GM18519 (cell line): ENCODE measurements at regions not wholly inside any gene's neighbourhood (a gene's known extent, or its start where the extent isn't known, plus 50 kb on each side); places are given as distances from the start of the nearest gene placed in this dataset.
A peak's percentile ranks its signal among the peaks of the same experiment; 100 is the strongest.

ENCODE experiments used
- ATAC-seq: cut with Tn5 transposase; IDR thresholded peaks from one replicate; pipeline ENCODE4 v1.9.1; 2021; ENCODE audit warnings: mild to moderate bottlenecking, moderate library complexity; ENCODE audit not compliant: unreplicated experiment, low FRiP score

- ATAC-seq: no peak
Observed at GRCh38 chr12:125614058-125614457, 548.8 kb downstream of the AACS start.

- ATAC-seq: no peak
Observed at GRCh38 chr12:125619723-125620122, 554.5 kb downstream of the AACS start.

GRCh38 chr12:125633686-125634085 is 568.5 kb downstream of the AACS start:
- no peak for ATAC-seq

GRCh38 chr12:125634813-125635212 is 569.6 kb downstream of the AACS start:
- no peak for ATAC-seq

- ATAC-seq: no peak
Observed at GRCh38 chr12:125639826-125640225, 574.6 kb downstream of the AACS start.

GRCh38 chr12:125643055-125643454 is 577.8 kb downstream of the AACS start:
- no peak for ATAC-seq

GRCh38 chr12:125645724-125646123 is 580.5 kb downstream of the AACS start:
- no peak for ATAC-seq

- no peak for ATAC-seq
Observed at GRCh38 chr12:125650587-125650986, 585.4 kb downstream of the AACS start.

GRCh38 chr12:125651625-125652024 is 586.4 kb downstream of the AACS start:
- no peak for ATAC-seq

GRCh38 chr12:125652681-125653080 is 587.4 kb downstream of the AACS start:
- no peak for ATAC-seq

- ATAC-seq: no peak
Observed at GRCh38 chr12:125657681-125658080, 592.4 kb downstream of the AACS start.

- no peak for ATAC-seq
Observed at GRCh38 chr12:125674554-125675338, 609.5 kb downstream of the AACS start.

GRCh38 chr12:125676366-125676765 is 611.1 kb downstream of the AACS start:
- ATAC-seq: no peak

GRCh38 chr12:125677829-125678228 is 612.6 kb downstream of the AACS start:
- no peak for ATAC-seq

- ATAC-seq: no peak
Observed at GRCh38 chr12:125678589-125678993, 613.4 kb downstream of the AACS start.

- ATAC-seq: peak; percentile 91
Observed at GRCh38 chr12:125683748-125684381, 618.6 kb downstream of the AACS start.

- ATAC-seq: no peak
Observed at GRCh38 chr12:125684968-125685790, 619.9 kb downstream of the AACS start.

- no peak for ATAC-seq
Observed at GRCh38 chr12:125685915-125686314, 620.7 kb downstream of the AACS start.

GRCh38 chr12:125687403-125687802 is 622.2 kb downstream of the AACS start:
- ATAC-seq: no peak

- no peak for ATAC-seq
Observed at GRCh38 chr12:125687820-125688219, 622.6 kb downstream of the AACS start.

- no peak for ATAC-seq
Observed at GRCh38 chr12:125688223-125688622, 623.0 kb downstream of the AACS start.
